Astrocyte (in vitro differentiated cells and primary cell): ENCODE measurements at regions not wholly inside any gene's neighbourhood (a gene's known extent, or its start where the extent isn't known, plus 50 kb on each side); places are given as distances from the start of the nearest gene placed in this dataset.

Source experiments
- EZH2 ChIP-seq: IDR thresholded peaks from 2 replicates; pipeline ENCODE4 v1.6.1; 2012; ENCODE audit warnings: mild to moderate bottlenecking, low read length, inconsistent platforms; ENCODE audit not compliant: insufficient read depth
- TF ChIP-seq, protein P1 (sequence below): IDR thresholded peaks from 2 replicates; pipeline ENCODE4 v1.5.1; 2011; ENCODE audit warnings: low read depth, mild to moderate bottlenecking, inconsistent platforms, low read length, moderate library complexity; ENCODE audit not compliant: insufficient read depth

DNA sequence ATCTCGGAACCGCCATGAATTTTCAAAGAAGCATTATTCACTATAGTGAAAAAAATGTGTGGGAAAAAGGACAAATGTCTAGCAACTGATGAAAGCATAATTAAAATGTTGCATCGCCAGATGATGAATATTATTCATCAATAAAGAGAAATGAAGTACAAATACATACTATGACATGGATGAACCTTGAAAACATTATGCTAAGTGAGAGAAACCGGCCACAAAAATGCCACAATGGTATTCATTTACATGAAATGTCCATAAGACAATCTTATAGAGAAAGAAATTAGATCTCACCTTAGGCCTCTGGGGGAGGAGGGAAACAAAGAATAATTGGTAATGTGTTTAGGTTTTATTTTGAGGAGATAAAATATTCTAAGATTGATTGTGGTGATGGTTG lies 645.0 kb downstream of the EFNB2 start:
- TF ChIP-seq, protein P1, sequence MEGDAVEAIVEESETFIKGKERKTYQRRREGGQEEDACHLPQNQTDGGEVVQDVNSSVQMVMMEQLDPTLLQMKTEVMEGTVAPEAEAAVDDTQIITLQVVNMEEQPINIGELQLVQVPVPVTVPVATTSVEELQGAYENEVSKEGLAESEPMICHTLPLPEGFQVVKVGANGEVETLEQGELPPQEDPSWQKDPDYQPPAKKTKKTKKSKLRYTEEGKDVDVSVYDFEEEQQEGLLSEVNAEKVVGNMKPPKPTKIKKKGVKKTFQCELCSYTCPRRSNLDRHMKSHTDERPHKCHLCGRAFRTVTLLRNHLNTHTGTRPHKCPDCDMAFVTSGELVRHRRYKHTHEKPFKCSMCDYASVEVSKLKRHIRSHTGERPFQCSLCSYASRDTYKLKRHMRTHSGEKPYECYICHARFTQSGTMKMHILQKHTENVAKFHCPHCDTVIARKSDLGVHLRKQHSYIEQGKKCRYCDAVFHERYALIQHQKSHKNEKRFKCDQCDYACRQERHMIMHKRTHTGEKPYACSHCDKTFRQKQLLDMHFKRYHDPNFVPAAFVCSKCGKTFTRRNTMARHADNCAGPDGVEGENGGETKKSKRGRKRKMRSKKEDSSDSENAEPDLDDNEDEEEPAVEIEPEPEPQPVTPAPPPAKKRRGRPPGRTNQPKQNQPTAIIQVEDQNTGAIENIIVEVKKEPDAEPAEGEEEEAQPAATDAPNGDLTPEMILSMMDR = no peak
- TF ChIP-seq EZH2 = no peak
